Activated naive CD4-positive, alpha-beta T cell treated with anti-CD3 and anti-CD28 coated beads, Interleukin-2, amount 50 U/mL, for 72 hours (primary cell): ENCODE measurements at regions not wholly inside any gene's neighbourhood (a gene's known extent, or its start where the extent isn't known, plus 50 kb on each side); places are given as distances from the start of the nearest gene placed in this dataset.
"Not testable (repeated sequence)": the region's sequence is repeated elsewhere in the genome, so short reads cannot be mapped to it uniquely, and the experiment has no call there.

Experiments used
- ATAC-seq, 2 donors: fragments of 150-1000 bp; cut with Tn5 transposase; 2 replicates each; pipeline ENCODE4 v1.10.0; 2021; ENCODE audit warnings: mild to moderate bottlenecking in 2 of 2, moderate library complexity in 2 of 2
- DNase-seq, 2 donors: peaks; one replicate each; pipeline ENCODE4 v3.0.0; 2021 to 2022; ENCODE audit warnings: low spot score in 2 of 2
- H3K27ac Mint-ChIP-seq, 2 donors: one replicate each; pipeline ENCODE4 v1.8.0; 2022; ENCODE audit warnings: mild to moderate bottlenecking in 2 of 2, mixed read lengths in 2 of 2
- H3K36me3 Mint-ChIP-seq, 2 donors: one replicate each; pipeline ENCODE4 v1.8.0; 2022; ENCODE audit warnings: mixed read lengths in 2 of 2
- H3K9me3 Mint-ChIP-seq, 2 donors: one replicate each; pipeline ENCODE4 v1.8.0; 2022; ENCODE audit warnings: mixed read lengths in 2 of 2

- H3K9me3 Mint-ChIP-seq, ATAC-seq: not testable (repeated sequence)
Observed at GRCh38 chr9:67248967-67249366, 256.6 kb upstream of the SPATA31A3 start.

GRCh38 chr9:67212073-67212472, 219.7 kb upstream of the SPATA31A3 start:
- H3K9me3 Mint-ChIP-seq, ATAC-seq, H3K27ac Mint-ChIP-seq, H3K36me3 Mint-ChIP-seq, DNase-seq: not testable (repeated sequence)

More at GRCh38 chr9:67248967-67249366, 256.6 kb upstream of the SPATA31A3 start:
- DNase-seq, H3K27ac Mint-ChIP-seq, H3K36me3 Mint-ChIP-seq: not testable (repeated sequence)

- not testable (repeated sequence) for DNase-seq, H3K36me3 Mint-ChIP-seq, ATAC-seq, H3K27ac Mint-ChIP-seq, H3K9me3 Mint-ChIP-seq
Observed at GRCh38 chr9:67210842-67211241, 218.5 kb upstream of the SPATA31A3 start.

GRCh38 chr9:67208831-67209437, 216.6 kb upstream of the SPATA31A3 start:
- not testable (repeated sequence) for H3K36me3 Mint-ChIP-seq, H3K9me3 Mint-ChIP-seq, DNase-seq, H3K27ac Mint-ChIP-seq, ATAC-seq

- H3K9me3 Mint-ChIP-seq, H3K27ac Mint-ChIP-seq, H3K36me3 Mint-ChIP-seq, DNase-seq, ATAC-seq: not testable (repeated sequence)
Observed at GRCh38 chr9:67196135-67196534, 203.8 kb upstream of the SPATA31A3 start.

- not testable (repeated sequence) for ATAC-seq
Observed at GRCh38 chr9:67195357-67195756, 203.0 kb upstream of the SPATA31A3 start.

GRCh38 chr9:67179185-67179584, 186.8 kb upstream of the SPATA31A3 start:
- not testable (repeated sequence) for DNase-seq, H3K36me3 Mint-ChIP-seq, H3K9me3 Mint-ChIP-seq, H3K27ac Mint-ChIP-seq, ATAC-seq

More at GRCh38 chr9:67195357-67195756, 203.0 kb upstream of the SPATA31A3 start:
- not testable (repeated sequence) for DNase-seq, H3K36me3 Mint-ChIP-seq, H3K27ac Mint-ChIP-seq, H3K9me3 Mint-ChIP-seq

GRCh38 chr9:67175167-67175566, 182.8 kb upstream of the SPATA31A3 start:
- not testable (repeated sequence) for H3K9me3 Mint-ChIP-seq, DNase-seq, ATAC-seq, H3K27ac Mint-ChIP-seq, H3K36me3 Mint-ChIP-seq

- not testable (repeated sequence) for H3K27ac Mint-ChIP-seq
Observed at GRCh38 chr9:67171721-67172120, 179.4 kb upstream of the SPATA31A3 start.

GRCh38 chr9:67168530-67169157, 176.3 kb upstream of the SPATA31A3 start:
- not testable (repeated sequence) for ATAC-seq, H3K36me3 Mint-ChIP-seq, DNase-seq

More at GRCh38 chr9:67171721-67172120, 179.4 kb upstream of the SPATA31A3 start:
- not testable (repeated sequence) for ATAC-seq, H3K9me3 Mint-ChIP-seq, H3K36me3 Mint-ChIP-seq, DNase-seq

GRCh38 chr9:67166335-67166734, 174.0 kb upstream of the SPATA31A3 start:
- not testable (repeated sequence) for H3K9me3 Mint-ChIP-seq, H3K27ac Mint-ChIP-seq, H3K36me3 Mint-ChIP-seq, ATAC-seq, DNase-seq

More at GRCh38 chr9:67168530-67169157, 176.3 kb upstream of the SPATA31A3 start:
- H3K27ac Mint-ChIP-seq, H3K9me3 Mint-ChIP-seq: not testable (repeated sequence)

- not testable (repeated sequence) for DNase-seq, H3K9me3 Mint-ChIP-seq, H3K27ac Mint-ChIP-seq, ATAC-seq, H3K36me3 Mint-ChIP-seq
Observed at GRCh38 chr9:67162827-67163226, 170.5 kb upstream of the SPATA31A3 start.

- not testable (repeated sequence) for H3K9me3 Mint-ChIP-seq, ATAC-seq, DNase-seq, H3K36me3 Mint-ChIP-seq, H3K27ac Mint-ChIP-seq
Observed at GRCh38 chr9:67155218-67155617, 162.9 kb upstream of the SPATA31A3 start.

GRCh38 chr9:67153501-67153900, 161.2 kb upstream of the SPATA31A3 start:
- not testable (repeated sequence) for H3K27ac Mint-ChIP-seq, ATAC-seq, DNase-seq, H3K36me3 Mint-ChIP-seq, H3K9me3 Mint-ChIP-seq

- H3K36me3 Mint-ChIP-seq, H3K9me3 Mint-ChIP-seq, H3K27ac Mint-ChIP-seq, ATAC-seq, DNase-seq: not testable (repeated sequence)
Observed at GRCh38 chr9:67142392-67143107, 150.2 kb upstream of the SPATA31A3 start.

- not testable (repeated sequence) for DNase-seq
Observed at GRCh38 chr9:67136376-67136775, 144.0 kb upstream of the SPATA31A3 start.

GRCh38 chr9:67133124-67133523, 140.8 kb upstream of the SPATA31A3 start:
- H3K9me3 Mint-ChIP-seq, ATAC-seq, H3K36me3 Mint-ChIP-seq: not testable (repeated sequence)

More at GRCh38 chr9:67136376-67136775, 144.0 kb upstream of the SPATA31A3 start:
- ATAC-seq, H3K9me3 Mint-ChIP-seq, H3K36me3 Mint-ChIP-seq, H3K27ac Mint-ChIP-seq: not testable (repeated sequence)

More at GRCh38 chr9:67133124-67133523, 140.8 kb upstream of the SPATA31A3 start:
- not testable (repeated sequence) for H3K27ac Mint-ChIP-seq, DNase-seq
